Naive thymus-derived CD4-positive, alpha-beta T cell (primary cell): ENCODE measurements at regions not wholly inside any gene's neighbourhood (a gene's known extent, or its start where the extent isn't known, plus 50 kb on each side); places are given as distances from the start of the nearest gene placed in this dataset.
A peak's percentile ranks its signal among the peaks of the same experiment; 100 is the strongest.

ENCODE experiments used
- ATAC-seq: fragments of 150-1000 bp; cut with Tn5 transposase; 2 replicates; pipeline ENCODE4 v1.10.0; 2021; ENCODE audit warnings: mild to moderate bottlenecking, moderate library complexity
- CTCF ChIA-PET: fragments of 350-600 bp; sonication (Branson Sonifier 250); formaldehyde crosslinking; loops from one replicate; lab custom pipeline; 2021; ENCODE audit warnings: antibody characterized with exemption; lab: Charles Lee
- POLR2A ChIA-PET: fragments of 350-600 bp; sonication (Branson Sonifier 250); formaldehyde crosslinking; loops from one replicate; lab custom pipeline; 2021; ENCODE audit warnings: antibody characterized with exemption, inconsistent platforms; lab: Charles Lee
- DNase-seq, 9 donors: peaks; one replicate each; pipeline versions ENCODE4 v3.0.0 to v3.0.0-alpha.2; 2020 to 2022; ENCODE audit warnings: mixed read lengths in 1 of 9
- H3K27ac ChIP-seq: one replicate; pipeline ENCODE4 v1.7.0; 2013; ENCODE audit warnings: mild to moderate bottlenecking, low read depth, low read length, moderate library complexity
- H3K27me3 ChIP-seq, 2 donors: one replicate each; pipeline ENCODE4 v1.7.0; 2013; ENCODE audit warnings: low read length in 2 of 2, mild to moderate bottlenecking in 2 of 2, moderate library complexity in 2 of 2; ENCODE audit not compliant: control insufficient read depth in 2 of 2, insufficient read depth in 2 of 2
- H3K36me3 ChIP-seq, 3 experiments: 1 replicate in 2 of 3; 2 replicates in 1 of 3; pipeline ENCODE4 v1.7.0; 2013; ENCODE audit warnings: low read length in 3 of 3, mild to moderate bottlenecking in 3 of 3, moderate library complexity in 1 of 3; ENCODE audit not compliant: insufficient read depth in 3 of 3, control insufficient read depth in 2 of 3
- H3K4me1 ChIP-seq, 2 donors: one replicate each; pipeline ENCODE4 v1.7.0; 2013; ENCODE audit warnings: low read length in 2 of 2, mild to moderate bottlenecking in 2 of 2, moderate library complexity in 1 of 2; ENCODE audit not compliant: control insufficient read depth in 2 of 2, insufficient read depth in 2 of 2
- H3K4me3 ChIP-seq: 2 replicates; pipeline ENCODE4 v1.7.0; 2013; ENCODE audit warnings: mild to moderate bottlenecking, low read length
- H3K9me3 ChIP-seq, 3 experiments: 1 replicate in 2 of 3; 2 replicates in 1 of 3; pipeline ENCODE4 v1.7.0; 2013; ENCODE audit warnings: low read length in 3 of 3; ENCODE audit not compliant: control insufficient read depth in 2 of 3
- H3K27ac Mint-ChIP-seq, 9 donors: one replicate each; pipeline ENCODE4 v1.8.0; 2020 to 2022; ENCODE audit warnings: mixed read lengths in 9 of 9, mild to moderate bottlenecking in 8 of 9, moderate library complexity in 5 of 9, inconsistent platforms in 2 of 9
- H3K27me3 Mint-ChIP-seq, 5 donors: one replicate each; pipeline ENCODE4 v1.8.0; 2021 to 2022; ENCODE audit warnings: mixed read lengths in 5 of 5, mild to moderate bottlenecking in 1 of 5
- H3K36me3 Mint-ChIP-seq, 5 donors: one replicate each; pipeline ENCODE4 v1.8.0; 2020 to 2022; ENCODE audit warnings: mixed read lengths in 5 of 5, mild to moderate bottlenecking in 3 of 5, inconsistent platforms in 1 of 5
- H3K4me1 Mint-ChIP-seq, 7 donors: one replicate each; pipeline ENCODE4 v1.8.0; 2020 to 2022; ENCODE audit warnings: mixed read lengths in 7 of 7, mild to moderate bottlenecking in 3 of 7, inconsistent platforms in 1 of 7
- H3K4me3 Mint-ChIP-seq, 10 donors: one replicate each; pipeline ENCODE4 v1.8.0; 2020 to 2022; ENCODE audit warnings: mild to moderate bottlenecking in 10 of 10, mixed read lengths in 10 of 10, moderate library complexity in 6 of 10, inconsistent platforms in 2 of 10
- H3K9me3 Mint-ChIP-seq, 11 donors: one replicate each; pipeline ENCODE4 v1.8.0; 2020 to 2022; ENCODE audit warnings: mixed read lengths in 11 of 11, mild to moderate bottlenecking in 4 of 11, inconsistent platforms in 1 of 11, moderate library complexity in 1 of 11
- intact Hi-C, 2 donors: fragments of 100-400 bp; cut with micrococcal nuclease; formaldehyde crosslinking; loops; one replicate each; pipeline ENCODE4 v1.15.1; 2023

DNA sequence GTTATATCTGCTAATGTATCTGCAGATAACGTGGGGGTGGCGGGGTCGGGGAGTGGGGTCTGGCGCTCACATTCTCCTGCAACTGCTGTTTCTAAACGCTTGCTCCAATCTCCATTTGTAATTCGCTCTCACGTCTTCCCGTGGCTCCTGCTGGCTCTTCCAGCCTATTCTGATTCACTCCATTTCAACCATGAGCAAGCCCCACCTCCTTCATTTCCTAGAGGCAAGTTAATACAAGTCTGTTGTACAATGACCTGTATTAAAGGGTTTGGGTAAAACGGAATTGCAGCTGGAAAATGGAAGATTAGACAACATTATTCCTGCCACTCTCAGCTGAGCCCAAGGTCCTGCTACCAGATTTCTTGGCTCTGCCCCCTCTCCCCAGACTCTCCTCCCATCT lies 132.3 kb downstream of the CSNK2A3 start:
- POLR2A ChIA-PET: no interaction called here
- no peak for ATAC-seq
- Histone ChIP-seq H3K27me3 (no peaks in the 10 kb centered on the region), H3K4me3 (no peak overlapping the region), H3K27ac (no peak overlapping the region), H3K36me3 (no peaks in the 10 kb centered on the region), H3K4me1 (no peaks in the 10 kb centered on the region), H3K9me3 (no peaks in the 10 kb centered on the region)
- peaks cover 0 to 3% (median 0%) of the 10 kb centered on the region in 5 donors for H3K27me3 Mint-ChIP-seq
- H3K27ac Mint-ChIP-seq: no peak overlapping the region
- no peaks in the 10 kb centered on the region for H3K36me3 Mint-ChIP-seq
- CTCF ChIA-PET: no interaction called here
- H3K4me1 Mint-ChIP-seq: peaks cover 0 to 2% (median 0%) of the 10 kb centered on the region in 7 donors
- peaks cover 0 to 3% (median 0%) of the 10 kb centered on the region in 11 donors for H3K9me3 Mint-ChIP-seq
- H3K4me3 Mint-ChIP-seq: no peak overlapping the region
- DNase-seq: no peak
- intact Hi-C loops: no loop called here

DNA sequence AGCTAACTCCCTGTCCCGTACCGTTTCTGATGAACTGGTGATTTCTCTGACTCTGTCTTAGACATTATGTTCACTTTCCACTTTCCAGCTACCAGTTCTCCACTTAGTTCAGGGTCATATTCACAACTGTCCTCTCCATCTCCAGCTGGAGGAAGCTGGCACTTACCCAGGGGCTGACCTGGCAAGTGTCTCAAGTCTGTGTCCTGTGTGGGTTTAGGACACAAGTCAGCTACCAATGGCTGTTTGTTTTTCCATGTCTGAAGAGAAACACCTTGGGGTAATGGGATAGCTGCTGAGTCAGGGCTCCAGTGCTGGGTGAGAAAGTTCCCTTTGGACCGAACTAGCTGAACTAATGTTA lies 134.4 kb downstream of the CSNK2A3 start:
- Histone ChIP-seq H3K4me1 (no peaks in the 10 kb centered on the region), H3K27me3 (no peaks in the 10 kb centered on the region), H3K9me3 (no peaks in the 10 kb centered on the region), H3K4me3 (no peak overlapping the region), H3K36me3 (no peaks in the 10 kb centered on the region), H3K27ac (no peak overlapping the region)
- ATAC-seq (no peak), DNase-seq (no peak)
- H3K4me3 Mint-ChIP-seq: no peak overlapping the region
- peaks cover 0 to 8% (median 0%) of the 10 kb centered on the region in 5 donors for H3K27me3 Mint-ChIP-seq
- H3K9me3 Mint-ChIP-seq: peaks cover 0 to 1% (median 0%) of the 10 kb centered on the region in 11 donors
- ChIA-PET POLR2A (no interaction called here), CTCF (no interaction called here)
- H3K4me1 Mint-ChIP-seq: peaks cover 0 to 2% (median 0%) of the 10 kb centered on the region in 7 donors
- H3K36me3 Mint-ChIP-seq: no peaks in the 10 kb centered on the region
- intact Hi-C loops: no loop called here
- H3K27ac Mint-ChIP-seq: peak overlapping the region in 1 of 9 donors; percentile 14

DNA sequence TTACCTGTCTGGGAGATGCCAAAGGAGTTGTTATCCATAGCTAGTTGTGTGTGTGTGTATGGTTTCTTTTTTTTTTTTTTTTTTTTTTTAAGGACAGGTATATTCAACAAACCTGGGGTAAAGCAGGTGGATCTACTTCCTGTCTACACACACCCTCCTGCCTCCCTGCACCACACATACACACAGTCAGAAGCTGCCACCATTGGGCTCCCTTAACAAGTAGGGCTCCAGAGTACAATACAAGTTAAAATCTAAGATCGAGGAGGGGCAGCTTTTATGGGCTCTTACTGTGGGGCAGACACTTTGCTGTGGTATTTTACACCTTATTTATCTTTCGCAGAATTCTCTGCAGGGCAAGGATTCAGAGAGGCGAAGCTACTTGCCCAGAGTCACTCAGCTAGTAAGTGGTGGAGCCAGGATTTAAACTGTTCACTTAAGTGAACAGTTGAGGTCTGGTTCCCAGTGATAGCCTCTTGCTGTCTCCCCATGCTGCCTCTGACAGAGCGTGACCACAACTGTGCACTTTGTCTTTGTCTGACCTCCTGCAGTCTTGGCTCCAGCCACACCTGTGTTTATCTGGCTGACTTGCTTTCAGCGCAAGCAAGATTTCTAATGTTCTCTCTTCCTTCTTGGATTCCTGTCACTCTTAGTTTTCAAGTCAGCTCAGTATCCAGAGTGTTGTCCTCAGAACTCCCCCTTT lies 135.0 kb downstream of the CSNK2A3 start:
- Histone ChIP-seq H3K4me3 (no peak overlapping the region), H3K36me3 (no peaks in the 10 kb centered on the region), H3K4me1 (no peaks in the 10 kb centered on the region), H3K27ac (no peak overlapping the region), H3K9me3 (no peaks in the 10 kb centered on the region), H3K27me3 (no peaks in the 10 kb centered on the region)
- peaks cover 0 to 8% (median 0%) of the 10 kb centered on the region in 5 donors for H3K27me3 Mint-ChIP-seq
- no peak overlapping the region for H3K4me3 Mint-ChIP-seq
- no peak for DNase-seq
- intact Hi-C loops: no loop called here
- ATAC-seq: no peak
- peaks cover 0 to 2% (median 0%) of the 10 kb centered on the region in 7 donors for H3K4me1 Mint-ChIP-seq
- peaks cover 0 to 1% (median 0%) of the 10 kb centered on the region in 11 donors for H3K9me3 Mint-ChIP-seq
- no peaks in the 10 kb centered on the region for H3K36me3 Mint-ChIP-seq
- CTCF ChIA-PET: no interaction called here
- POLR2A ChIA-PET: no interaction called here
- H3K27ac Mint-ChIP-seq: peak overlapping the region in 1 of 9 donors; percentile 14

DNA sequence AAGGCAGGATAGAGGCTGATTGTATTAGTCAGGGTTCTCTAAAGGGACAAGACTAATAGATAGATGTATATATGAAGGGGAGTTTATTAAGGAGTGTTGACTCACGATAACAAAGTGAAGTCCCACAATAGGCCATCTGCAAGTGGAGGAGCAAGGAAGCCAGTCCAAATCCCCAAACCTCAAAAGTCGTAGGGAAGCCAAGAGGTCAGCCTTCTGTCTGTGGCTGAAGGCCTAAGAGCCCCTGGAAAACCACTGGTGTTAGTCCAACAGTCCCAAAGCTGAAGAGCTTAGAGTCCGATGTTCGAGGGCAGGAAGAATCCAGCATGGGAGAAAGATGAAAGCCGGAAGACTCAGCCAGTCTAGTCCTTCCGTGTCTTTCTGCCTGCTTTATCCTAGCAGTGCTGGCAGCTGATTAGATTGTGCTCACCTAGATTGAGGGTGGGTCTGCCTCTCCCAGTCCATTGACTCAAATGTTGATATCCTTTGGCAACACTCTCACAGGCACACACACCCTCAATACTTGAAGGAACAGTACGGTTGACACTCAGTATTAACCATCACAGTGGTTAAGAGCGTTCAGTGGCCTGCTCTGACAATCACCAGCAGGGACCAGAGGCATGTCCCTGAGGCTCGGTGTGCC lies 135.6 kb downstream of the CSNK2A3 start:
- DNase-seq: no peak
- no peaks in the 10 kb centered on the region for H3K9me3 ChIP-seq
- POLR2A ChIA-PET: no interaction called here
- Mint-ChIP-seq H3K27ac (no peak overlapping the region), H3K4me3 (no peak overlapping the region), H3K4me1 (no peaks in the 10 kb centered on the region), H3K9me3 (peaks cover 0 to 1% (median 0%) of the 10 kb centered on the region in 11 donors), H3K36me3 (no peaks in the 10 kb centered on the region), H3K27me3 (peaks cover 0 to 8% (median 0%) of the 10 kb centered on the region in 5 donors)
- intact Hi-C loops: no loop called here
- no peak for ATAC-seq
- CTCF ChIA-PET: no interaction called here
- no peak overlapping the region for H3K27ac ChIP-seq
- H3K36me3 ChIP-seq: no peaks in the 10 kb centered on the region
- H3K27me3 ChIP-seq: no peaks in the 10 kb centered on the region
- no peaks in the 10 kb centered on the region for H3K4me1 ChIP-seq
- no peak overlapping the region for H3K4me3 ChIP-seq

DNA sequence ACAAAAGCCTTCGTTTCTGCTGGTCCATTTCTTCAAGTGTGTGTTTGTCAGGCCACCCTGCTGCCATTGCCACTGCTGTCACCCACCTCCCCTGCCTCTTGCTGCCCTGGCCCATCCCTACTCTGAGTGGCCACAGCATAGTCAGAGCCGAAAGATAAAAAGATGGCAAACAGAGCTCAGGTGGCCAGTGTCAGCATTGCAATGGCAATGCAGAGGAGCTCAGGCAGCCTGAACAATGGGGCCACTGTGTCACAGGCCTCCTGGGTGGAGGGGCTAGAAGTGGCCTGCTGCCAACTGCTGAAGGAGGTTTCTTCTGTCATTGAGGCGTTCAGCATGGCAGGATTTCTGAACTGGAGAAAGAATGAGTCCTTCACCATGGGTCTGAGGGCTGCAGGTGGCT lies 137.1 kb downstream of the CSNK2A3 start:
- no peak overlapping the region for H3K4me3 Mint-ChIP-seq
- H3K27ac Mint-ChIP-seq: no peak overlapping the region
- H3K27me3 Mint-ChIP-seq: peaks cover 0 to 8% (median 0%) of the 10 kb centered on the region in 5 donors
- ChIA-PET CTCF (no interaction called here), POLR2A (no interaction called here)
- DNase-seq: no peak
- Histone ChIP-seq H3K4me3 (no peak overlapping the region), H3K27ac (no peak overlapping the region), H3K9me3 (no peaks in the 10 kb centered on the region), H3K36me3 (no peaks in the 10 kb centered on the region), H3K27me3 (no peaks in the 10 kb centered on the region), H3K4me1 (no peaks in the 10 kb centered on the region)
- intact Hi-C loops: no loop called here
- no peaks in the 10 kb centered on the region for H3K4me1 Mint-ChIP-seq
- no peak for ATAC-seq
- no peaks in the 10 kb centered on the region for H3K9me3 Mint-ChIP-seq
- no peaks in the 10 kb centered on the region for H3K36me3 Mint-ChIP-seq

DNA sequence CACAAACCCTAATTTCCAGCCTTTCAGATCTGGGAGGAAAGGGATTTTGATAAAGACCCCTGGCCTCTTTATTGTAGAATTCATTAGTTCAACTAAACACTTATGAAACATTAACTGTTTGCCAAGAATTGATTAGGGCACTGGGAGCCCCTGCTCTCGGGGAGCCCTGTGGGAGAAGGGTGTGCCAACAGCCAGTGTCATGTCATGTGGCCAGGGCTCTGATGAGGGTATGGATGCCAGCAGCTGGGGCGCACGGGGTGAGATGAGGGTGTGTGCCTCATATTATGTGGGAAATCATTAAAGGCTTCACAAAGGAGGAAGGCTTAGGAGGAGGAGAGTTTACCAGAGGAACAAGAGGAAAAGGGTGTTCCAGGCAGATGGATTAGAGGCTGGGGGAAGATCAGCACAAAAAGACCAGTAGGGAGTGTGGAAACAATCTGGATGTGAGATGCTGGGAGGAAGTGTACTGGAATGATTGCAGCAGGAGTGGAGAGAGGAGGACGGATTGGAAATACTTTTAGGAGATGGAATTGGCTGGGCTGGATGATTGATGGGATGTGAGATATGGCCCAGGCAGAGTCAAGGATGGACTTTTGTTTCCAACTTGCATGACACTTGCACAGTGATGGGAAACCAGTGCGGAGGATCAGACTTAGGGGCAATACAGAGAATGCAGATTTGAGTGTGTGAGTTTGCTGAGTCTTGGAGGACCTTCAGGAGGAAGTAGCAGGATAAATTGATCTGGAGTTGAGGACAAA lies 137.8 kb downstream of the CSNK2A3 start:
- Mint-ChIP-seq H3K27ac (no peak overlapping the region), H3K27me3 (peaks cover 0 to 7% (median 0%) of the 10 kb centered on the region in 5 donors), H3K4me1 (no peaks in the 10 kb centered on the region), H3K36me3 (no peaks in the 10 kb centered on the region), H3K4me3 (no peak overlapping the region), H3K9me3 (no peaks in the 10 kb centered on the region)
- intact Hi-C loops: no loop called here
- Histone ChIP-seq H3K9me3 (no peaks in the 10 kb centered on the region), H3K4me3 (no peak overlapping the region), H3K27me3 (no peaks in the 10 kb centered on the region), H3K36me3 (no peaks in the 10 kb centered on the region), H3K27ac (no peak overlapping the region), H3K4me1 (no peaks in the 10 kb centered on the region)
- ChIA-PET CTCF (no interaction called here), POLR2A (no interaction called here)
- DNase-seq: no peak
- no peak for ATAC-seq
